PC-9 (cell line): ENCODE measurements at regions not wholly inside any gene's neighbourhood (a gene's known extent, or its start where the extent isn't known, plus 50 kb on each side); places are given as distances from the start of the nearest gene placed in this dataset.

ENCODE experiments used
- BruUV-seq: library from RNA; stranded (reverse); fragments of 400-500 nt; replicated peaks from 2 replicates; lab custom pipeline; 2021; lab: Mats Ljungman, UMichigan
- CTCF ChIA-PET: fragments of 300-600 bp; sonication (Branson Sonifier 250); formaldehyde crosslinking; loops from one replicate; lab custom pipeline; 2022; ENCODE audit warnings: antibody characterized with exemption; lab: Charles Lee
- POLR2A ChIA-PET: fragments of 300-600 bp; sonication (Branson Sonifier 250); formaldehyde crosslinking; loops from one replicate; lab custom pipeline; 2022; ENCODE audit warnings: antibody characterized with exemption; ENCODE audit not compliant: unreplicated experiment; lab: Charles Lee
- DNase-seq, 2 experiments: peaks; one replicate each; pipeline versions ENCODE4 v3.0.0 to v3.0.0-alpha.2; 2015 to 2022; ENCODE audit warnings: mixed read lengths in 1 of 2
- H2AFZ ChIP-seq: fragments of 200-600 bp; sonication (generic); 2 replicates; pipeline ENCODE4 v1.8.1; 2017; ENCODE audit warnings: antibody characterized with exemption
- H3F3A ChIP-seq: fragments of 200-600 bp; sonication (generic); 2 replicates; pipeline ENCODE4 v1.8.1; 2017; ENCODE audit warnings: antibody characterized with exemption, mild to moderate bottlenecking, low read depth; ENCODE audit not compliant: insufficient read depth
- H3K27ac ChIP-seq: fragments of 200-600 bp; sonication (generic); 2 replicates; pipeline ENCODE4 v1.6.1; 2016; ENCODE audit warnings: mixed run types
- H3K27me3 ChIP-seq: fragments of 200-600 bp; sonication (generic); 2 replicates; pipeline ENCODE4 v1.6.1; 2016; ENCODE audit warnings: low read depth, mixed run types; ENCODE audit not compliant: insufficient read depth
- H3K36me3 ChIP-seq: fragments of 200-600 bp; sonication (generic); 2 replicates; pipeline ENCODE4 v1.6.1; 2016; ENCODE audit warnings: low read depth, mixed run types
- H3K4me1 ChIP-seq: fragments of 200-600 bp; sonication (generic); replicated peaks from 2 replicates; pipeline ENCODE4 v1.6.1; 2016; ENCODE audit warnings: mixed run types; ENCODE audit not compliant: insufficient read depth
- H3K4me2 ChIP-seq: fragments of 200-600 bp; sonication (generic); 2 replicates; pipeline ENCODE4 v1.6.1; 2017; ENCODE audit warnings: mixed run types
- H3K4me3 ChIP-seq: fragments of 200-600 bp; sonication (generic); 2 replicates; pipeline ENCODE4 v1.6.1; 2016; ENCODE audit warnings: mixed run types
- H3K79me2 ChIP-seq: fragments of 200-600 bp; sonication (generic); 2 replicates; pipeline ENCODE4 v1.6.1; 2017; ENCODE audit warnings: low read depth, mixed run types
- H3K9me2 ChIP-seq: fragments of 200-600 bp; sonication (generic); 2 replicates; pipeline ENCODE4 v1.8.1; 2017; ENCODE audit warnings: mild to moderate bottlenecking; ENCODE audit not compliant: insufficient read depth
- H3K9me3 ChIP-seq: fragments of 200-600 bp; sonication (generic); 2 replicates; pipeline ENCODE4 v1.8.1; 2016; ENCODE audit warnings: low read depth; ENCODE audit not compliant: insufficient read depth
- H4K20me1 ChIP-seq: fragments of 200-600 bp; sonication (generic); 2 replicates; pipeline ENCODE4 v1.8.1; 2017; ENCODE audit not compliant: insufficient read depth
- CTCF ChIP-seq: fragments of 200-600 bp; sonication (generic); conservative IDR thresholded peaks from 2 replicates; pipeline ENCODE4 v1.6.1; 2017; ENCODE audit warnings: mixed run types, antibody characterized with exemption, mild to moderate bottlenecking, moderate library complexity
- EZH2 ChIP-seq: fragments of 200-600 bp; sonication (generic); IDR thresholded peaks from 2 replicates; pipeline ENCODE4 v1.8.0; 2017; ENCODE audit warnings: antibody characterized with exemption, low read depth
- intact Hi-C: fragments of 100-400 bp; cut with micrococcal nuclease; formaldehyde crosslinking; loops from one replicate; pipeline ENCODE4 v1.10.0; 2022; ENCODE audit not compliant: unreplicated experiment

GRCh38 chr6:155993240-155993639 lies 537.6 kb upstream of the NOX3 start:
- Histone ChIP-seq H3K4me3 (no peak overlapping the region), H3K27ac (no peak overlapping the region), H3K27me3 (no peaks in the 10 kb centered on the region), H3K79me2 (no peaks in the 10 kb centered on the region), H3K9me2 (no peaks in the 10 kb centered on the region), H3K4me1 (no peaks in the 10 kb centered on the region), H2AFZ (no peak overlapping the region), H3K4me2 (no peak overlapping the region), H3F3A (no peaks in the 10 kb centered on the region), H3K36me3 (no peaks in the 10 kb centered on the region), H3K9me3 (no peaks in the 10 kb centered on the region), H4K20me1 (no peaks in the 10 kb centered on the region)
- intact Hi-C loops, result no loop called here
- no peak for DNase-seq
- ChIA-PET POLR2A (no interaction called here), CTCF (no interaction called here)
- TF ChIP-seq EZH2 (no peak), CTCF (no peak)
- no TSS peak for BruUV-seq

GRCh38 chr6:155985660-155986138 lies 530.1 kb upstream of the NOX3 start:
- Histone ChIP-seq H3K27ac (no peak overlapping the region), H3K4me2 (no peak overlapping the region), H3K79me2 (no peaks in the 10 kb centered on the region), H3K9me2 (no peaks in the 10 kb centered on the region), H4K20me1 (no peaks in the 10 kb centered on the region), H3K4me3 (no peak overlapping the region), H3K9me3 (no peaks in the 10 kb centered on the region), H3K36me3 (no peaks in the 10 kb centered on the region), H2AFZ (no peak overlapping the region), H3K4me1 (no peaks in the 10 kb centered on the region), H3K27me3 (no peaks in the 10 kb centered on the region), H3F3A (no peaks in the 10 kb centered on the region)
- TF ChIP-seq CTCF (no peak), EZH2 (no peak)
- no peak for DNase-seq
- intact Hi-C loops, result no loop called here
- CTCF ChIA-PET, result no interaction called here
- BruUV-seq, result no TSS peak
- POLR2A ChIA-PET, result no interaction called here

DNA sequence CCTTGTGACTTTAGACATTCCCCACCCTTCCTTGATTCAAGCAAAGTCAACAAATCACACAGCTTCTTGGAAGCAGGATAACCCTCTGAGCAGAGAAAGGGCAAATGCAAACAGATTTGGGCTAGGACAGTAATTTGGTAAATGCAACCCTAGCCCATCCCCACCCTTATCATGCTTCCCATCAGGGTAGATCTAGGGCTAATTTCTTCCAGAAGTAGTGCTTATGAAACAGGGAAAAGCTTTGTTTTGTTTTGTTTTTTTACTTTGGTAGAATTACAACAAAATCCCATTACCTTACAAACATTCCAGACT lies 525.1 kb upstream of the NOX3 start:
- Histone ChIP-seq H2AFZ (no peak overlapping the region), H3K9me3 (no peaks in the 10 kb centered on the region), H3K4me1 (no peaks in the 10 kb centered on the region), H4K20me1 (no peaks in the 10 kb centered on the region), H3K27me3 (no peaks in the 10 kb centered on the region), H3K36me3 (no peaks in the 10 kb centered on the region), H3K4me2 (no peak overlapping the region), H3F3A (no peaks in the 10 kb centered on the region), H3K9me2 (no peaks in the 10 kb centered on the region), H3K79me2 (no peaks in the 10 kb centered on the region), H3K4me3 (no peak overlapping the region), H3K27ac (no peak overlapping the region)
- CTCF ChIA-PET, result no interaction called here
- no peak for DNase-seq
- intact Hi-C loops, result no loop called here
- no peak for TF ChIP-seq CTCF
- TF ChIP-seq EZH2, result no peak
- POLR2A ChIA-PET, result no interaction called here
- BruUV-seq, result no TSS peak
